ENCODE measurements at regions not wholly inside any gene's neighbourhood (a gene's known extent, or its start where the extent isn't known, plus 50 kb on each side); places are given as distances from the start of the nearest gene placed in this dataset.

GRCh38 chr3:117691526-117691925 lies 981.9 kb downstream of the TUSC7 start:
- H3K4me3 ChIP-seq (ENCODE audit: low read depth, poor library complexity, severe bottlenecking): no peak overlapping the region
- WGBS, 2 donors: 54 to 81% methylated on average over 1 of the region's 1 CpG
- DNase-seq (ENCODE audit: low spot score in 2 of 2): no peak
- intact Hi-C loops (cut with DNase I; ENCODE audit: low total_unique reads): no loop called here
- TF ChIP-seq CTCF (IDR thresholded peaks at IDR 0.05) (no peak), POLR2A (IDR thresholded peaks at IDR 0.05) (no peak)

- intact Hi-C loops (cut with DNase I; ENCODE audit: low total_unique reads): no loop called here
- no peak for DNase-seq (ENCODE audit: low spot score in 2 of 2)
- H3K4me3 ChIP-seq (ENCODE audit: low read depth, poor library complexity, severe bottlenecking): no peak overlapping the region
- 76 to 78% methylated on average over 5 of the region's 5 CpGs for WGBS, 2 donors
- TF ChIP-seq CTCF (IDR thresholded peaks at IDR 0.05) (no peak), POLR2A (IDR thresholded peaks at IDR 0.05) (no peak)
These were observed 982.9 kb downstream of the TUSC7 start for GRCh38 chr3:117692416-117692995.

- intact Hi-C loops (cut with DNase I; ENCODE audit: low total_unique reads): no loop called here
- TF ChIP-seq CTCF (IDR thresholded peaks at IDR 0.05) (no peak), POLR2A (IDR thresholded peaks at IDR 0.05) (no peak)
- WGBS, 2 donors: 73 to 79% methylated on average over 1 of the region's 1 CpG
- DNase-seq (ENCODE audit: low spot score in 2 of 2): no peak
- H3K4me3 ChIP-seq (ENCODE audit: low read depth, poor library complexity, severe bottlenecking): no peak overlapping the region
These were observed 985.7 kb downstream of the TUSC7 start for GRCh38 chr3:117695321-117695720.

GRCh38 chr3:117695871-117696645 lies 986.5 kb downstream of the TUSC7 start:
- intact Hi-C loops (cut with DNase I; ENCODE audit: low total_unique reads): no loop called here
- no peak for TF ChIP-seq POLR2A (IDR thresholded peaks at IDR 0.05)
- TF ChIP-seq CTCF (IDR thresholded peaks at IDR 0.05): no peak
- H3K4me3 ChIP-seq (ENCODE audit: low read depth, poor library complexity, severe bottlenecking): no peak overlapping the region
- no peak for DNase-seq (ENCODE audit: low spot score in 2 of 2)
- WGBS, 2 donors: 76 to 80% methylated on average over 4 of the region's 4 CpGs

- DNase-seq (ENCODE audit: low spot score in 2 of 2): no peak
- 82 to 84% methylated on average over 5 of the region's 5 CpGs for WGBS, 2 donors
- intact Hi-C loops (cut with DNase I; ENCODE audit: low total_unique reads): no loop called here
- H3K4me3 ChIP-seq (ENCODE audit: low read depth, poor library complexity, severe bottlenecking): no peak overlapping the region
- TF ChIP-seq POLR2A (IDR thresholded peaks at IDR 0.05) (no peak), CTCF (IDR thresholded peaks at IDR 0.05) (no peak)
These were observed 987.4 kb downstream of the TUSC7 start for GRCh38 chr3:117696851-117697407.

Measured in lower leg skin (tissue), 4 donors.